Activated CD4-positive, alpha-beta T cell treated with anti-CD3 and anti-CD28 coated beads, Interleukin-2, amount 50 U/mL, for 4 hours (primary cell): ENCODE measurements at regions not wholly inside any gene's neighbourhood (a gene's known extent, or its start where the extent isn't known, plus 50 kb on each side); places are given as distances from the start of the nearest gene placed in this dataset.
A peak's percentile ranks its signal among the peaks of the same experiment; 100 is the strongest.
"Not testable (repeated sequence)": the region's sequence is repeated elsewhere in the genome, so short reads cannot be mapped to it uniquely, and the experiment has no call there.

Source experiments
- DNase-seq, 2 experiments: peaks; one replicate each; pipeline ENCODE4 v3.0.0-alpha.2; 2020

- no peak for DNase-seq
These were observed 154.0 kb upstream of the FOXK1 start for GRCh38 chr7:4527988-4528636.

- DNase-seq: no peak
These were observed 150.9 kb upstream of the FOXK1 start for GRCh38 chr7:4531236-4531635.

- not testable (repeated sequence) for DNase-seq
These were observed 148.8 kb upstream of the FOXK1 start for GRCh38 chr7:4533339-4533738.

- DNase-seq: no peak
These were observed 132.4 kb upstream of the FOXK1 start for GRCh38 chr7:4549681-4550080.

GRCh38 chr7:4550117-4550516 lies 132.0 kb upstream of the FOXK1 start:
- DNase-seq: no peak

GRCh38 chr7:4552985-4553384 lies 129.1 kb upstream of the FOXK1 start:
- no peak for DNase-seq

- DNase-seq: no peak
These were observed 125.0 kb upstream of the FOXK1 start for GRCh38 chr7:4556868-4557793.

- no peak for DNase-seq
These were observed 120.3 kb upstream of the FOXK1 start for GRCh38 chr7:4561795-4562194.

- no peak for DNase-seq
These were observed 115.4 kb upstream of the FOXK1 start for GRCh38 chr7:4566714-4567113.

- DNase-seq: no peak
These were observed 107.2 kb upstream of the FOXK1 start for GRCh38 chr7:4574851-4575250.

GRCh38 chr7:4575254-4575653 lies 106.8 kb upstream of the FOXK1 start:
- no peak for DNase-seq

GRCh38 chr7:4602905-4603842 lies 78.9 kb upstream of the FOXK1 start:
- no peak for DNase-seq

GRCh38 chr7:4603843-4604231 lies 78.3 kb upstream of the FOXK1 start:
- DNase-seq: no peak

GRCh38 chr7:4604456-4604940 lies 77.6 kb upstream of the FOXK1 start:
- no peak for DNase-seq

- no peak for DNase-seq
These were observed 75.3 kb upstream of the FOXK1 start for GRCh38 chr7:4606797-4607196.

- DNase-seq: no peak
These were observed 74.8 kb upstream of the FOXK1 start for GRCh38 chr7:4607311-4607729.

- DNase-seq: not testable (repeated sequence)
These were observed 72.5 kb upstream of the FOXK1 start for GRCh38 chr7:4609576-4609975.

- DNase-seq: peak; percentile 23 to 33
These were observed 71.2 kb upstream of the FOXK1 start for GRCh38 chr7:4610768-4611467.

- DNase-seq: no peak
These were observed 69.9 kb upstream of the FOXK1 start for GRCh38 chr7:4612237-4612636.

- no peak for DNase-seq
These were observed 68.9 kb upstream of the FOXK1 start for GRCh38 chr7:4612939-4613841.
